Rectal smooth muscle tissue (tissue), 1 donor: ENCODE measurements at regions not wholly inside any gene's neighbourhood (a gene's known extent, or its start where the extent isn't known, plus 50 kb on each side); places are given as distances from the start of the nearest gene placed in this dataset.

Experiments used
- H3K27ac ChIP-seq: one replicate; pipeline ENCODE4 v1.7.0; 2013; ENCODE audit warnings: low read depth, low read length, inconsistent platforms
- H3K27me3 ChIP-seq: one replicate; pipeline ENCODE4 v1.7.0; 2013; ENCODE audit warnings: low read length; ENCODE audit not compliant: control insufficient read depth, insufficient read depth
- H3K36me3 ChIP-seq: one replicate; pipeline ENCODE4 v1.7.0; 2013; ENCODE audit warnings: low read length; ENCODE audit not compliant: control insufficient read depth, insufficient read depth
- H3K4me1 ChIP-seq: one replicate; pipeline ENCODE4 v1.7.0; 2013; ENCODE audit warnings: low read length; ENCODE audit not compliant: control insufficient read depth, insufficient read depth
- H3K4me3 ChIP-seq: one replicate; pipeline ENCODE4 v1.7.0; 2013; ENCODE audit warnings: low read length
- H3K9ac ChIP-seq: one replicate; pipeline ENCODE4 v1.7.0; 2013; ENCODE audit warnings: low read length

GRCh38 chr2:13015532-13016320 lies 299.0 kb downstream of the TRIB2 start:
- Histone ChIP-seq H3K9ac (no peak overlapping the region), H3K27ac (no peak overlapping the region), H3K36me3 (no peaks in the 10 kb centered on the region), H3K4me1 (no peaks in the 10 kb centered on the region), H3K27me3 (no peaks in the 10 kb centered on the region), H3K4me3 (no peak overlapping the region)

GRCh38 chr2:13018490-13018889 lies 301.8 kb downstream of the TRIB2 start:
- no peaks in the 10 kb centered on the region for H3K27me3 ChIP-seq
- H3K27ac ChIP-seq, result no peak overlapping the region
- H3K4me3 ChIP-seq, result no peak overlapping the region
- no peak overlapping the region for H3K9ac ChIP-seq
- no peaks in the 10 kb centered on the region for H3K36me3 ChIP-seq
- H3K4me1 ChIP-seq, result no peaks in the 10 kb centered on the region

DNA sequence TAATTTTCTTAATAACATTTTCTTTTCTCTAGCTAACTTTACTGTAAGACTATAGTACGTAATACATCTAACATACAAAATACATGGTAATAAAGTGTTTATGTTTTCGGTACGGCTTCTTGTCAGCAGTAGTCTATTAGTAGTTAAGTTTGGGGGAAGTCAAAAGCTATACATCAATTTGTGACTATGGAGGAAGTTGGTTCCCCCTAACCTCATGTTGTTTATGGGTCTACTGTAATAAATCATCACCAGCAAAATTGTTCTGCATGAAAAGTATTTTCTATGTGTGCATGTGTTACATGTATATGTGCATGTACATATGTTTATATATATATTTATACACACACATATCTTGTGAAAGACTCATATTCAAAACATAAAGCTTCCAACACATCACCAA lies 303.0 kb downstream of the TRIB2 start:
- no peaks in the 10 kb centered on the region for H3K36me3 ChIP-seq
- H3K9ac ChIP-seq, result no peak overlapping the region
- H3K27ac ChIP-seq, result no peak overlapping the region
- H3K4me1 ChIP-seq, result no peaks in the 10 kb centered on the region
- H3K4me3 ChIP-seq, result no peak overlapping the region
- no peaks in the 10 kb centered on the region for H3K27me3 ChIP-seq

DNA sequence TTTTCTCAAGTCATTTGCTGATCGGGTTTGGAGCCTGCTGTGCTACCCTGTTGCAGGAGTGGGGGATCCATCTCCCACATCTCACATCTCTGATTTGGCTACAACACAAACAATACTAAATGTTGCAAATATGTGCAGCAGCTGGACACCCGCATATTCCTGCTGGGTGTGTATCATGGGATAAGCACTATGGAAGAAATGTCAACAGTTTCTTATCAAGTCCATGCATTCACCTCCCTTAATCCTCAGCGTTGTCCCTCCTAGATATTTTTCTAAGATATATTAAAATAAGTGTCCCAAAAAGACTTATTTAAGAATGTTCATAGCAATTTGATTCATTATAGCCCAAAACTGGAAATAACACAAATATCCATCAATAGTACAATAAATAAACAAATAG lies 303.7 kb downstream of the TRIB2 start:
- H3K27me3 ChIP-seq, result no peaks in the 10 kb centered on the region
- no peak overlapping the region for H3K4me3 ChIP-seq
- no peak overlapping the region for H3K27ac ChIP-seq
- no peak overlapping the region for H3K9ac ChIP-seq
- H3K4me1 ChIP-seq, result no peaks in the 10 kb centered on the region
- no peaks in the 10 kb centered on the region for H3K36me3 ChIP-seq

DNA sequence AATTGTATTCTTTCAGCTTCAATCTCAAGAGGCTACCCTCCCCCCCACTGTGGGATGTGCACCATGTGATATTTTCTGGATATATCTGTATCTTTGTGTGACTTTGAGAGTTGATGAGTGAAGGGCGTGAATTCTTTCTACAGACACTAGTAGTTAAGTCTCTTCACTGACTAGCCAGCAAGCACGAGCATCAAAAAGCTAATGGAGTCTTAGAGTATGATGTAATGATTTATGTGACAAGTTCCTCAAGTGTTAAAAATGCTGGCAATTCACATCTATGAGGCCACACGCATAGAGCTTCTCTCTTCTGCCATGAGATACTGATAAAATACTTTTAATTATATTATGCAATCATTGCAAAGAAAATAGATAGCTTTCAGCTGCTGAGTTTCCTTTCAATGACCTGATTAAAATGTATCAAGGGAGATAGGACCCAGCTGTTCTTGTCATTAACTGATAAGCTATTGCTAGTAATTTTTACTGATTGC lies 304.8 kb downstream of the TRIB2 start:
- H3K9ac ChIP-seq, result no peak overlapping the region
- H3K36me3 ChIP-seq, result no peaks in the 10 kb centered on the region
- no peaks in the 10 kb centered on the region for H3K27me3 ChIP-seq
- H3K4me3 ChIP-seq, result no peak overlapping the region
- no peaks in the 10 kb centered on the region for H3K4me1 ChIP-seq
- no peak overlapping the region for H3K27ac ChIP-seq

DNA sequence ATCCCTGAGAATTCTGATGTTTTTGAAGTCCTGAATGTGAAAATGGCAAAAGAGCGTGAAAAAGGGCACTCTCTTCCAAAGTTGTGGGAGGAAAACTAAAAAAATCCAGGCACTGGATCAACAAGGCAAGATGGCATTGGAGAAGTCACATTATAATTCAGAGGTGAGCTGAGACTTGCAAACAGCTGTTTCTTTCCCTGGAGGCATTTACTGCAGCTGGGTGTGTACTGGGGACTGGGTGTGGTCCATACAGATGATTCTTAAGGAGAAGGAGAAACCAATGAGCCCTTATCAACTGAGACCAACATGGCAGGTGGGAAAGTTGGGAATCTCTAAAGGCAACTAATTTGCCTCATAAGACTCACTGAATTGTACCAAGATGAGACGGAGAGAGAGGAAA lies 313.9 kb downstream of the TRIB2 start:
- Histone ChIP-seq H3K27ac (no peak overlapping the region), H3K27me3 (no peaks in the 10 kb centered on the region), H3K4me3 (no peak overlapping the region), H3K36me3 (no peaks in the 10 kb centered on the region), H3K9ac (no peak overlapping the region), H3K4me1 (no peaks in the 10 kb centered on the region)

DNA sequence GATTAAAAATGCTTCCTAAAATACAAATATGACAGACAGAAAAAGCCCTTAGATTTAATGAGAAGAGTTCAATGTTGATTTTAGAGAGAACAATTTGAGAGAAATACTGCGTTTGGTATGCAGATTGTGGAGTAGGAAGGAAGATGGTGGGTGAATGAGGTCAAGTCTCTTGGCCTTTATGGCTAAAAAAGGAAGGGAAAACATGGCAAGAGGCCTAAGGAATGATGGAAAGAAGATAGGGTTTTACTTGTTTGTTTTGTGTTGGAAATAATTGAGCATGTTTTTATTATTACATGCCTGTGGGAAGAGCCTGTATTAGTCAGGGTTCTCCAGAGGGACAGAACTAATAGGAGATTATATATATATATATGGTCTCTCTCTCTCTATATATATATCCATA lies 318.1 kb downstream of the TRIB2 start:
- Histone ChIP-seq H3K4me3 (no peak overlapping the region), H3K36me3 (no peaks in the 10 kb centered on the region), H3K9ac (no peak overlapping the region)

DNA sequence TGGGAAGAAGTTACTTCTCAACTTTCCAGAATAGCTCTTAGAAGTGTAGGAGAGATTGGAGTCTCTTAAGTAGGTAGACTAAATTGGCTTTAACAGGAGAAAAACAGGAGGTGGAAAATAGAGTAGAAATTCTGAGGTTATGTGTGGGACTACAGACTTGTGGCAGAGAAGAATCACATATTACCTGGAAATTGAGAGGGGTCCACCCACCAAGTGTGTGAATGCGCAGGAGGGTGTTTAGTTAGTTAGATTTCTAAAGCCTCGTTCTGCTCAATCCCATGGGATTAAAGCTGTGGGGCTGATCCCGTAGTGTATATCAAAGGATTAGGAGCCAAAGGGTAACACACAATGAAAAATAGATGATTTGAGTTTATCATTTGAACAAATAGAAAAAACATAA lies 319.1 kb downstream of the TRIB2 start:
- Histone ChIP-seq H3K27ac (no peak overlapping the region), H3K4me3 (no peak overlapping the region), H3K27me3 (no peaks in the 10 kb centered on the region), H3K4me1 (no peaks in the 10 kb centered on the region), H3K36me3 (no peaks in the 10 kb centered on the region), H3K9ac (no peak overlapping the region)

More for the DNA sequence above, 318.1 kb downstream of the TRIB2 start:
- Histone ChIP-seq H3K27me3 (no peaks in the 10 kb centered on the region), H3K4me1 (no peaks in the 10 kb centered on the region), H3K27ac (no peak overlapping the region)

- H3K36me3 ChIP-seq, result no peaks in the 10 kb centered on the region
These were observed 323.3 kb downstream of the TRIB2 start for GRCh38 chr2:13040043-13040442.

DNA sequence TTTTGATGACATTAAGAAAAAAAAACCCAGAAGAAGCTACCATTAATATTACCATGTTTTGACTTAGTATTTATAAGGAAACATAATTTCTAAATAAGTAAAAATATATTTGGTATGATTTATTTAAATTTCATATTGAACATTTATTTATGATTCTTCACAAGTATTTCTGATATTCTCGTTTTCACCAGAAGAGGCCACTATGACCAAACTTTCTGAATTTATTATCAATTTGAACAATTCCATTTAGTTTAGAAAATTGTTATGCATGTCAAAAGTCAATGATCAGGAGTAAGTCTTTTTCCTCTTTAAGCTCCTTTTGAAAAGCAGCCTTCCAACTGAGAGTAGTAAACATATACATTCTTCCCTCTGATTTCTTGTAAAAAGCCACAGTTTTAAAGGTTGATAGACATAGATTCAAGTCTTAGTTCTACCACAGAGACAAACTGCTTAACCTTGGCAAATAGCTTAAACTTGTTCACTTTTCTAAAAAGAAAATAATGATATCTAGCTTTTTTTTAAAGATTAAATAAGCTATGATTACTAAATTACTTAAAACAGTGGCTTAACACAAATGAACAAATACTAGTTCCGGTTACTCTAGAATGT lies 329.9 kb downstream of the TRIB2 start:
- no peaks in the 10 kb centered on the region for H3K27me3 ChIP-seq
- no peak overlapping the region for H3K9ac ChIP-seq
- H3K36me3 ChIP-seq, result no peaks in the 10 kb centered on the region
- no peak overlapping the region for H3K4me3 ChIP-seq
- no peak overlapping the region for H3K27ac ChIP-seq
- no peaks in the 10 kb centered on the region for H3K4me1 ChIP-seq

More at GRCh38 chr2:13040043-13040442, 323.3 kb downstream of the TRIB2 start:
- H3K27me3 ChIP-seq, result no peaks in the 10 kb centered on the region
- no peak overlapping the region for H3K4me3 ChIP-seq
- H3K4me1 ChIP-seq, result no peaks in the 10 kb centered on the region
- no peak overlapping the region for H3K27ac ChIP-seq
- H3K9ac ChIP-seq, result no peak overlapping the region

GRCh38 chr2:13050764-13051163 lies 334.0 kb downstream of the TRIB2 start:
- Histone ChIP-seq H3K27me3 (no peaks in the 10 kb centered on the region), H3K36me3 (no peaks in the 10 kb centered on the region), H3K27ac (no peak overlapping the region), H3K9ac (no peak overlapping the region), H3K4me1 (no peaks in the 10 kb centered on the region), H3K4me3 (no peak overlapping the region)

GRCh38 chr2:13052547-13052946 lies 335.8 kb downstream of the TRIB2 start:
- no peak overlapping the region for H3K4me3 ChIP-seq
- no peaks in the 10 kb centered on the region for H3K27me3 ChIP-seq
- no peaks in the 10 kb centered on the region for H3K4me1 ChIP-seq
- no peaks in the 10 kb centered on the region for H3K36me3 ChIP-seq
- no peak overlapping the region for H3K9ac ChIP-seq
- no peak overlapping the region for H3K27ac ChIP-seq
